Epithelial cell of esophagus (primary cell): ENCODE measurements at regions not wholly inside any gene's neighbourhood (a gene's known extent, or its start where the extent isn't known, plus 50 kb on each side); places are given as distances from the start of the nearest gene placed in this dataset.
"Not testable (repeated sequence)": the region's sequence is repeated elsewhere in the genome, so short reads cannot be mapped to it uniquely, and the experiment has no call there.

ENCODE experiments used
- DNase-seq: peaks from one replicate; pipeline ENCODE4 v3.0.0; 2010; ENCODE audit warnings: low read depth
- H3K4me3 ChIP-seq: 2 replicates; pipeline ENCODE4 v1.5.1; 2011; ENCODE audit warnings: mild to moderate bottlenecking, low read length, control low read depth
- TF ChIP-seq, protein P1 (sequence below): IDR thresholded peaks from 2 replicates; pipeline ENCODE4 v1.5.1; 2011; ENCODE audit warnings: low read depth, mild to moderate bottlenecking, low read length, control low read depth, inconsistent platforms; ENCODE audit not compliant: insufficient read depth; ENCODE audit errors: missing control alignments

DNA sequence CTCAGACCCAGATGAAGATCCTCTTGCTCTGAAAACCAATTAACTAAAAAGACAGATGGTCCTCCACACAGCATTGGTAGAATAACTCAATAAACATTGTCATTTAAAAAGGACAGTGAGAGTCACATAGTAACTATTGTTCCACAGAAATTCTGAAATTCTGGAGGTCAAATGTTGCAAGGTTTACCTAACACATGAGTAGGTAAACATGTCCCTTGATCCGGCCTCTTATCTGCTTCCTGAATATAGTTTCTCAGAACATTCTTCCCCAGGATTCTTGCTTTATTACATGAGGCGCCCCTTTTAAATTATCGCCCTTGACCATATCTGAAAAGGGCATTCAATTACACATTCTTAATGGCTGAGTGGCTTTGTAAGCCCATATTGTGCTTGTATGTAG lies 270.7 kb downstream of the SEMA3D start:
- H3K4me3 ChIP-seq: no peak overlapping the region
- DNase-seq: no peak
- TF ChIP-seq, protein P1, sequence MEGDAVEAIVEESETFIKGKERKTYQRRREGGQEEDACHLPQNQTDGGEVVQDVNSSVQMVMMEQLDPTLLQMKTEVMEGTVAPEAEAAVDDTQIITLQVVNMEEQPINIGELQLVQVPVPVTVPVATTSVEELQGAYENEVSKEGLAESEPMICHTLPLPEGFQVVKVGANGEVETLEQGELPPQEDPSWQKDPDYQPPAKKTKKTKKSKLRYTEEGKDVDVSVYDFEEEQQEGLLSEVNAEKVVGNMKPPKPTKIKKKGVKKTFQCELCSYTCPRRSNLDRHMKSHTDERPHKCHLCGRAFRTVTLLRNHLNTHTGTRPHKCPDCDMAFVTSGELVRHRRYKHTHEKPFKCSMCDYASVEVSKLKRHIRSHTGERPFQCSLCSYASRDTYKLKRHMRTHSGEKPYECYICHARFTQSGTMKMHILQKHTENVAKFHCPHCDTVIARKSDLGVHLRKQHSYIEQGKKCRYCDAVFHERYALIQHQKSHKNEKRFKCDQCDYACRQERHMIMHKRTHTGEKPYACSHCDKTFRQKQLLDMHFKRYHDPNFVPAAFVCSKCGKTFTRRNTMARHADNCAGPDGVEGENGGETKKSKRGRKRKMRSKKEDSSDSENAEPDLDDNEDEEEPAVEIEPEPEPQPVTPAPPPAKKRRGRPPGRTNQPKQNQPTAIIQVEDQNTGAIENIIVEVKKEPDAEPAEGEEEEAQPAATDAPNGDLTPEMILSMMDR: no peak

DNA sequence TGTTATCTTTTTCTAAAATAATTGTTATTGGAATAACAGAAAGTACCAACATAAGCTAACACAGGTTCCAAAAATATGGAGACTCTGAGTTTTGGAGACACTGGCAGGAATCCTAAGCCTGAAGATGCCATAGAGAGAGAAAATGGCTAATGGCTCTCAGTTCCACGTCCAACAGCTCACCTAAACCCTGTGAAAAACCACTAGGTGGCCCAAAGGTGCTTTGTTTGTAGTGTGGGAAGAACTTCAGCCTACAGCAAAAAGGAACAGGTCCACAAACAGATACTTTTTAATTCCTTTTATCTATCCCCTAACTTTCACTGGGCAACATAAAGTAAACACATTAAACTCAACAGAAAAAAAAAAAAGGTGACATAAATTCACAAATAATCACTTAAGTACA lies 272.3 kb downstream of the SEMA3D start:
- H3K4me3 ChIP-seq: no peak overlapping the region
- TF ChIP-seq, protein P1: peak; percentile 26
- peak; percentile 14 for DNase-seq

DNA sequence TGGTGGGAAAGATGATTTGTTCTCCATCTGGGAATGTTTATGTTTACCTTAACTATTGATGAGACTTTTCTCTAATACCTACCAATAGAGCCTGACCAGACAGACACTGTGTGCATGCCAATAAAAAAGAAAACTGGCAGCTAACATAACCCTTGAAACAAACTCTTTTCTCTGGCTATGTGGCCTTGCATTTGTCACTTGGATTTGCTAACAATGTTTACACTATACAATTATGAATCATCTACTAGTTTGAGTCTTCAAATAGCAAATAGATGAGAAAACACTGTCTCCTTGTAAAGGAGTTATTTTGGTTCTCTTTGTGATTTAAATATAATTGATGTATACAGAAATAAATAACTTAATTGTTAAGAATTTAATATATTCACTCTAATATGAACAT lies 273.1 kb downstream of the SEMA3D start:
- TF ChIP-seq, protein P1: no peak
- H3K4me3 ChIP-seq: no peak overlapping the region
- DNase-seq: peak; percentile 35

DNA sequence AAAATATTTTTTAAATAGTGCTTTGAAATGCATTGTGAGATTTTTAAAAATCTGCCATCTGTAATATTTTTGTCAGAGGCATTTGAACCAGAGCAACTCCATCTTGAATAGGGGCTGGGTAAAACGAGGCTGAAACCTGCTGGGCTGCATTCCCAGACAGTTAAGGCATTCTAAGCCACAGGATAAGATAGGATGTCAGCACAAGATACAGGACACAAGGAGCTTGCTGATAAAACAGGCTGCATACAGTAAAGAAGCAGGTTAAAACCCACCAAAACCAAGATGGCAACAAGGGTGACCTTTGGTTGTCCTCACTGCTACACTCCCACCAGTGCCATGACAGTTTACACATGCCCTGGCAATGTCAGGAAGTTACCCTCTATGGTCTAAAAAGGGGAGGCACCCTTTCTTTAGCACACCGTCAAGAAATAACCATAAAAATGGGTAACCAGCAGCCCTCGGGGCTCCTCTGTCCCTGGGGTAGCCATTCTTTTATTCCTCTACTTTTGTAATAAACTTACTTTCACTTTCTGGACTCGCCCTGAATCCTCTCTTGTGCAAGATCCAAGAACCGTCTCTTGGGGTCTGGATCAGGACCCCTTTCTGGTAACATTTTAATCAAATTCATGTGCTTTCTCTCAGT lies 273.7 kb downstream of the SEMA3D start:
- DNase-seq: peak; percentile 51
- TF ChIP-seq, protein P1: no peak
- no peak overlapping the region for H3K4me3 ChIP-seq

DNA sequence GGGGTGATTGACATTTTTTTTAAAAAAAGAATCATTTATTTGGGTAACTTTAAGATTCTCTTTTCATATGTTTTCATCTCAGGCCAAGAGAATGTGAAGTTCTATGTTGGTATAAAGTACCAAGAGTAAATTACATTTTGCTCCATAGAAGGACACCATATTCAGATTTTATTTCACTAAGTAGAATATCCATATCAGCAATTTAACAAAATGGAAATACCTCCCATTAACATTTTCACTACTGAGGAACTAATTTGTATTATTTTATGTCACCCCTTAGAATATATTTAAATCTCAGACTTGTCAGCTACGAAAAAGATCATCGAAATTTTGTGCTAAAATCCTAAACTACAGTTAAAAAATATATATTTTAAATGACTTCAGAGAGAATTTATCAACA lies 274.3 kb downstream of the SEMA3D start:
- DNase-seq: no peak
- no peak overlapping the region for H3K4me3 ChIP-seq
- TF ChIP-seq, protein P1: no peak

DNA sequence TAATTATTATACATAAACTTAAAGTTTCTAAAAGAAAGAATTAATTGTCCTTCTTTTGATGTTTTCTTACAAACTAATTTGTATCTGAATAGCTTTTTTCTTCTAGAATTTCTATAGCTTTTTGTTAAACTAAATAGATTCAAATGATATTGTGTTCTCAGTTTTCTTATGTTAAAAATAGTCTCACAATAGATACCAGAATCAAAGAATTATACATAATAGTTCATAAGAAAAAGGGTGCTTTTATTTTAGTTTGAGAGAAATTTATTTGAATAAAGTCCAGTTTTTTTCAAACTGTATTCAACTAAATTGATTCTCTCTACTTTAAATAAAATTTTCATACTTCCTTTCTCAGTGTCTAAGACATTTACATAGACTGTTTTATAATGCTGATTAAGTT lies 274.8 kb downstream of the SEMA3D start:
- no peak overlapping the region for H3K4me3 ChIP-seq
- TF ChIP-seq, protein P1: no peak
- DNase-seq: no peak

DNA sequence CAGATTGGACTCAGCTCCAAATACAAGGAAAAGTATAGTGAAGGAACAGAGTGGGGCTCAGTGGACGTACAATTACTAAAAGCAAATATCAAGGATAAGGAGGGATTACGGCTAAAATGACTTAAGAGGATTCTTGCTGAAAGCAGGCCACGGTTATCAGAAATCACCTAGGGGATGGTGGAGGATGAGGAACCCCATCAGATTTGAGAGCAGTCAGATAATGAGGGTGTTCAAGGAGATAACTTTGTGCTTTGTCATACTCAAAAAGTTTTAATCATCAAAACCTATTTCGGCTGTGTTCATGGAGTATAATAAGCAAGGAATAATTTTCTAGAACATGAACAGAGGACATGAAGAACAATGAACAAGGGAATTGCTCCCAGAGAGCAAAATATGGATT lies 275.8 kb downstream of the SEMA3D start:
- TF ChIP-seq, protein P1: no peak
- no peak for DNase-seq
- no peak overlapping the region for H3K4me3 ChIP-seq

DNA sequence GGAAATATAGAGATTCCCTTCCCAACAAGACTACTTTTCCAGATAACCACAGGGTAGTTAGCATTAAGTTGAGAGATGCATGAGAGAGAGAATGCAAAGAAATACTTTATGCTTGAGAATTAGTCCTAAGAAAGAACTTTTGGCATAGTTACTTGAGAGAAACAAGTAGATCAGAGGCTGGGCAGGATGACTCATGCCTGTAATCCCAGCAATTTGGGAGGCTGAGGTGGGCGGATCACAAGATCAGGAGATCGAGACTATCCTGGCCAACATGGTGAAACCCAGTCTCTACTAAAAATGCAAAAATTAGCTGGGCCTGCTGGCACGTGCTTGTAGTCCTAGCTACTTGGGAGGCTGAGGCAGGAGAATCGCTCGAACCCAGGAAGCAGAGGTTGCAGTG lies 276.5 kb downstream of the SEMA3D start:
- H3K4me3 ChIP-seq, DNase-seq: not testable (repeated sequence)
